B cell (primary cell): ENCODE measurements at regions not wholly inside any gene's neighbourhood (a gene's known extent, or its start where the extent isn't known, plus 50 kb on each side); places are given as distances from the start of the nearest gene placed in this dataset.

ENCODE experiments used
- ATAC-seq: fragments of 200-7000 bp; cut with Tn5 transposase; one replicate; pipeline ENCODE4 v1.10.0; 2021; ENCODE audit warnings: low read depth, mild to moderate bottlenecking, moderate number of reproducible peaks, moderate library complexity
- CTCF ChIA-PET: fragments of 350-600 bp; sonication (Branson Sonifier 250); formaldehyde crosslinking; loops from one replicate; lab custom pipeline; 2021; ENCODE audit warnings: antibody characterized with exemption, inconsistent platforms; lab: Charles Lee
- POLR2A ChIA-PET: fragments of 350-600 bp; sonication (Branson Sonifier 250); formaldehyde crosslinking; loops from one replicate; lab custom pipeline; 2021; ENCODE audit warnings: antibody characterized with exemption; lab: Charles Lee
- DNase-seq: peaks from one replicate; pipeline ENCODE4 v3.0.0; 2013
- H2AFZ ChIP-seq: 2 replicates; pipeline ENCODE4 v1.6.1; 2012; ENCODE audit warnings: mild to moderate bottlenecking, low read depth, low read length; ENCODE audit not compliant: insufficient read depth, poor library complexity, severe bottlenecking
- H3K27ac ChIP-seq, 2 donors: 1 replicate in 1 of 2; 2 replicates in 1 of 2; pipeline ENCODE4 v1.5.1; 2012 to 2013; ENCODE audit warnings: low read length in 2 of 2, mild to moderate bottlenecking in 2 of 2, moderate library complexity in 1 of 2
- H3K27me3 ChIP-seq, 4 experiments: fragments of 200-600 bp in 1 of 4; sonication (generic) in 1 of 4; replicated peaks in 1 of 4; 1 replicate in 2 of 4; 2 replicates in 2 of 4; pipeline versions ENCODE4 v1.6.1 to v1.7.0; 2013 to 2016; ENCODE audit warnings: low read length in 3 of 4, mild to moderate bottlenecking in 2 of 4, mixed read lengths in 1 of 4, moderate library complexity in 1 of 4; ENCODE audit not compliant: insufficient read depth in 4 of 4, control insufficient read depth in 3 of 4; ENCODE audit errors: control extremely low read depth in 1 of 4
- H3K36me3 ChIP-seq, 2 experiments: replicated peaks in 1 of 2; 1 replicate in 1 of 2; 2 replicates in 1 of 2; pipeline versions ENCODE4 v1.6.1 to v1.7.1; 2013; ENCODE audit warnings: low read length in 1 of 2; ENCODE audit not compliant: insufficient read depth in 2 of 2, control insufficient read depth in 1 of 2; ENCODE audit errors: control extremely low read depth in 1 of 2, extremely low read depth in 1 of 2
- H3K4me1 ChIP-seq, 2 donors: fragments of 200-600 bp in 1 of 2; sonication (generic) in 1 of 2; 1 replicate in 1 of 2; 2 replicates in 1 of 2; pipeline versions ENCODE4 v1.5.1 to v1.6.1; 2013 to 2017; ENCODE audit warnings: low read length in 2 of 2; ENCODE audit not compliant: control insufficient read depth in 2 of 2, insufficient read depth in 2 of 2
- H3K4me2 ChIP-seq: replicated peaks from 2 replicates; pipeline ENCODE3; 2012; ENCODE audit warnings: mild to moderate bottlenecking, low read depth, low read length; ENCODE audit not compliant: poor library complexity, severe bottlenecking
- H3K4me3 ChIP-seq, 5 experiments: fragments of 200-600 bp in 1 of 5; sonication (generic) in 1 of 5; 1 replicate in 3 of 5; 2 replicates in 2 of 5; pipeline versions ENCODE4 v1.5.1 to v1.7.0; 2011 to 2016; ENCODE audit warnings: low read length in 4 of 5, mild to moderate bottlenecking in 4 of 5, low read depth in 2 of 5, control low read depth in 1 of 5, moderate library complexity in 1 of 5; ENCODE audit not compliant: insufficient read depth in 1 of 5; ENCODE audit errors: control extremely low read depth in 1 of 5, extremely low read depth in 1 of 5
- H3K79me2 ChIP-seq: fragments of 200-600 bp; sonication (generic); one replicate; pipeline ENCODE4 v1.6.0; 2016; ENCODE audit warnings: low read length; ENCODE audit not compliant: control insufficient read depth, insufficient read depth
- H3K9ac ChIP-seq: fragments of 200-600 bp; sonication (generic); 2 replicates; pipeline ENCODE4 v1.6.1; 2017; ENCODE audit warnings: mild to moderate bottlenecking, low read length, moderate library complexity
- H3K9me3 ChIP-seq, 3 donors: one replicate each; pipeline versions ENCODE4 v1.6.1 to v1.7.1; 2013; ENCODE audit warnings: low read length in 2 of 3; ENCODE audit not compliant: control insufficient read depth in 2 of 3, insufficient read depth in 1 of 3; ENCODE audit errors: control extremely low read depth in 1 of 3
- H4K20me1 ChIP-seq: 2 replicates; pipeline ENCODE4 v1.6.0; 2012; ENCODE audit warnings: mild to moderate bottlenecking, low read length; ENCODE audit not compliant: insufficient read depth, control insufficient read depth, poor library complexity, severe bottlenecking
- H3K27ac Mint-ChIP-seq: one replicate; pipeline ENCODE4 v1.8.0; 2021; ENCODE audit warnings: mixed read lengths
- H3K27me3 Mint-ChIP-seq: one replicate; pipeline ENCODE4 v1.8.0; 2021; ENCODE audit warnings: mixed read lengths
- H3K4me1 Mint-ChIP-seq: one replicate; pipeline ENCODE4 v1.8.0; 2021; ENCODE audit warnings: mixed read lengths
- H3K4me3 Mint-ChIP-seq: one replicate; pipeline ENCODE4 v1.8.0; 2021; ENCODE audit warnings: mixed read lengths
- H3K9me3 Mint-ChIP-seq: one replicate; pipeline ENCODE4 v1.8.0; 2022; ENCODE audit warnings: mixed read lengths; ENCODE audit not compliant: insufficient read depth
- CTCF ChIP-seq: fragments of 200-600 bp; IDR thresholded peaks from one replicate; pipeline ENCODE4 v1.8.0; 2022; ENCODE audit warnings: antibody characterized with exemption, mild to moderate bottlenecking
- EZH2 ChIP-seq: IDR thresholded peaks from 2 replicates; pipeline ENCODE4 v1.6.1; 2012; ENCODE audit warnings: borderline replicate concordance, low read depth, mild to moderate bottlenecking, moderate library complexity, low read length; ENCODE audit not compliant: insufficient read depth, poor library complexity, severe bottlenecking
- WGBS: methylation state at CpG from one replicate; pipeline ENCODE4 v1.1.5; 2013; ENCODE audit warnings: missing lambda C conversion rate; ENCODE audit not compliant: insufficient coverage; 5-methylcytosine and 5-hydroxymethylcytosine counted together
- intact Hi-C: fragments of 100-400 bp; cut with micrococcal nuclease; formaldehyde crosslinking; loops from one replicate; pipeline ENCODE4 v1.10.0; 2022

GRCh38 chr3:27625864-27626263, 96.3 kb downstream of the EOMES start:
- H3K27me3 ChIP-seq: no peaks in the 10 kb centered on the region
- no peak for ATAC-seq
- no peaks in the 10 kb centered on the region for H3K4me1 ChIP-seq
- Mint-ChIP-seq H3K4me1 (peaks cover 7% of the 10 kb centered on the region), H3K27me3 (no peaks in the 10 kb centered on the region), H3K9me3 (peaks cover 4% of the 10 kb centered on the region), H3K27ac (no peak overlapping the region), H3K4me3 (no peak overlapping the region)
- no peak overlapping the region for H3K9ac ChIP-seq
- no peaks in the 10 kb centered on the region for H3K36me3 ChIP-seq
- no peak overlapping the region for H3K4me3 ChIP-seq
- TF ChIP-seq EZH2 (no peak), CTCF (no peak)
- no peak overlapping the region for H2AFZ ChIP-seq
- H3K79me2 ChIP-seq: no peaks in the 10 kb centered on the region
- no peaks in the 10 kb centered on the region for H4K20me1 ChIP-seq
- no peaks in the 10 kb centered on the region for H3K9me3 ChIP-seq
- no peak overlapping the region for H3K27ac ChIP-seq
- no peak overlapping the region for H3K4me2 ChIP-seq
- intact Hi-C loops: no loop called here
- DNase-seq: no peak
- ChIA-PET CTCF (no interaction called here), POLR2A (no interaction called here)
- WGBS: 93% methylated on average over 2 of the region's 3 CpGs

- Histone ChIP-seq H3K4me1 (no peaks in the 10 kb centered on the region), H3K9ac (no peak overlapping the region), H3K36me3 (no peaks in the 10 kb centered on the region), H3K27ac (no peak overlapping the region), H3K27me3 (no peaks in the 10 kb centered on the region), H3K79me2 (no peaks in the 10 kb centered on the region), H3K9me3 (no peaks in the 10 kb centered on the region), H2AFZ (no peak overlapping the region), H4K20me1 (no peaks in the 10 kb centered on the region), H3K4me3 (no peak overlapping the region), H3K4me2 (no peak overlapping the region)
- Mint-ChIP-seq H3K4me3 (no peak overlapping the region), H3K4me1 (peaks cover 5% of the 10 kb centered on the region), H3K27ac (no peak overlapping the region), H3K27me3 (no peaks in the 10 kb centered on the region), H3K9me3 (peaks cover 4% of the 10 kb centered on the region)
- intact Hi-C loops: no loop called here
- 100% methylated on average over 1 of the region's 4 CpGs for WGBS
- ChIA-PET POLR2A (no interaction called here), CTCF (interaction anchor here (1.3 kb wide), 1 partner anchor 9 kb away, joined by 4 read pairs; no protein-coding TSS in a partner anchor)
- no peak for TF ChIP-seq EZH2
- no peak for TF ChIP-seq CTCF
- DNase-seq (no peak), ATAC-seq (no peak)
Measured at GRCh38 chr3:27623085-27623753, 98.9 kb downstream of the EOMES start.
